C4-2B (cell line): ENCODE measurements at regions not wholly inside any gene's neighbourhood (a gene's known extent, or its start where the extent isn't known, plus 50 kb on each side); places are given as distances from the start of the nearest gene placed in this dataset.

Experiments
- ZFX ChIP-seq: fragments of 450-650 bp; IDR thresholded peaks from 2 replicates; pipeline ENCODE4 v1.6.1; 2017
- TF ChIP-seq, protein P1 (sequence below): fragments of 450-650 bp; conservative IDR thresholded peaks from 2 replicates; pipeline ENCODE4 v1.5.1; 2017; ENCODE audit warnings: mild to moderate bottlenecking

DNA sequence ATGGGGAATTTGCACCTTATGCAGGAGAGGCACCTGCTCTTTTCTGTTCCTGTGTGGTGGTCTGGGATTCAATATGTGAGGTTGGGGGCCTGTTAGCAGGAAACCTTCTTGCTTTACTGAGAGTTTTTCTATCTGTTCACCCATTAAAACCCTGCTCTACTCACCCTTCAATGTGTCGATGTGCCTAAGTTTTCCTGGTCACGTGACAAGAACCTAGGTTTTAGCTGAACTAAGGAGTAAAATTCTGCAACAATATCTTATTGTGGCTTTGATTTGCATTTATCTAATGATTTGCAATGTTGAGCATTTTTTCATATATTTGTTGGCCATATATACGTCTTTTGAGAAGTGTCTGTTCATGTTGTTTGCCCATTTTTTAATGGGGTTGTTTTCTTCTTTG, 979.9 kb downstream of the HACE1 start:
- TF ChIP-seq, protein P1, sequence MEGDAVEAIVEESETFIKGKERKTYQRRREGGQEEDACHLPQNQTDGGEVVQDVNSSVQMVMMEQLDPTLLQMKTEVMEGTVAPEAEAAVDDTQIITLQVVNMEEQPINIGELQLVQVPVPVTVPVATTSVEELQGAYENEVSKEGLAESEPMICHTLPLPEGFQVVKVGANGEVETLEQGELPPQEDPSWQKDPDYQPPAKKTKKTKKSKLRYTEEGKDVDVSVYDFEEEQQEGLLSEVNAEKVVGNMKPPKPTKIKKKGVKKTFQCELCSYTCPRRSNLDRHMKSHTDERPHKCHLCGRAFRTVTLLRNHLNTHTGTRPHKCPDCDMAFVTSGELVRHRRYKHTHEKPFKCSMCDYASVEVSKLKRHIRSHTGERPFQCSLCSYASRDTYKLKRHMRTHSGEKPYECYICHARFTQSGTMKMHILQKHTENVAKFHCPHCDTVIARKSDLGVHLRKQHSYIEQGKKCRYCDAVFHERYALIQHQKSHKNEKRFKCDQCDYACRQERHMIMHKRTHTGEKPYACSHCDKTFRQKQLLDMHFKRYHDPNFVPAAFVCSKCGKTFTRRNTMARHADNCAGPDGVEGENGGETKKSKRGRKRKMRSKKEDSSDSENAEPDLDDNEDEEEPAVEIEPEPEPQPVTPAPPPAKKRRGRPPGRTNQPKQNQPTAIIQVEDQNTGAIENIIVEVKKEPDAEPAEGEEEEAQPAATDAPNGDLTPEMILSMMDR, result no peak
- no peak for TF ChIP-seq ZFX
